Loucy (cell line): ENCODE measurements at regions not wholly inside any gene's neighbourhood (a gene's known extent, or its start where the extent isn't known, plus 50 kb on each side); places are given as distances from the start of the nearest gene placed in this dataset.

Source experiments
- H2AFZ ChIP-seq: fragments of 200-600 bp; sonication (generic); 2 replicates; pipeline ENCODE4 v1.6.0; 2016; ENCODE audit warnings: antibody characterized with exemption, mild to moderate bottlenecking, low read length, moderate library complexity
- H3F3A ChIP-seq: fragments of 200-600 bp; 2 replicates; pipeline ENCODE4 v1.6.0; 2016; ENCODE audit warnings: antibody characterized with exemption, low read depth, mild to moderate bottlenecking
- H3K27me3 ChIP-seq: fragments of 200-600 bp; sonication (generic); 2 replicates; pipeline ENCODE4 v1.6.1; 2014; ENCODE audit warnings: low read length, mild to moderate bottlenecking; ENCODE audit not compliant: insufficient read depth, poor library complexity, severe bottlenecking
- H3K36me3 ChIP-seq: fragments of 200-600 bp; sonication (generic); 2 replicates; pipeline ENCODE4 v1.6.1; 2016; ENCODE audit warnings: low read length; ENCODE audit not compliant: insufficient read depth
- H3K4me1 ChIP-seq: fragments of 200-600 bp; sonication (generic); 2 replicates; pipeline ENCODE4 v1.5.1; 2014; ENCODE audit warnings: low read length, mild to moderate bottlenecking; ENCODE audit not compliant: insufficient read depth, poor library complexity, severe bottlenecking
- H3K4me2 ChIP-seq: fragments of 200-600 bp; sonication (generic); 2 replicates; pipeline ENCODE4 v1.6.0; 2014; ENCODE audit warnings: antibody characterized with exemption, low read length, low read depth, mild to moderate bottlenecking; ENCODE audit not compliant: poor library complexity, severe bottlenecking
- H3K4me3 ChIP-seq: fragments of 200-600 bp; sonication (generic); 2 replicates; pipeline ENCODE4 v1.5.1; 2014; ENCODE audit warnings: low read length, mild to moderate bottlenecking, mixed read lengths; ENCODE audit not compliant: poor library complexity, severe bottlenecking
- H3K79me2 ChIP-seq: fragments of 200-600 bp; sonication (generic); 2 replicates; pipeline ENCODE4 v1.6.1; 2014; ENCODE audit warnings: low read length; ENCODE audit not compliant: insufficient read depth
- H3K9ac ChIP-seq: fragments of 200-600 bp; sonication (generic); 2 replicates; pipeline ENCODE4 v1.6.0; 2014; ENCODE audit warnings: mild to moderate bottlenecking, low read depth, low read length, moderate library complexity; ENCODE audit not compliant: poor library complexity, severe bottlenecking
- H3K9me2 ChIP-seq: fragments of 200-600 bp; sonication (generic); replicated peaks from 2 replicates; pipeline ENCODE4 v1.6.1; 2016; ENCODE audit warnings: low read depth, low read length, mixed read lengths
- H3K9me3 ChIP-seq: fragments of 200-600 bp; sonication (generic); 2 replicates; pipeline ENCODE4 v1.6.1; 2014; ENCODE audit warnings: mild to moderate bottlenecking, antibody characterized with exemption, low read length, low read depth; ENCODE audit not compliant: insufficient read depth
- H4K20me1 ChIP-seq: fragments of 200-600 bp; sonication (generic); 2 replicates; pipeline ENCODE4 v1.6.0; 2014; ENCODE audit warnings: antibody characterized with exemption, low read length, mild to moderate bottlenecking; ENCODE audit not compliant: insufficient read depth, poor library complexity, severe bottlenecking
- CTCF ChIP-seq: fragments of 200-600 bp; sonication (generic); conservative IDR thresholded peaks from 2 replicates; pipeline ENCODE4 v1.5.1; 2014; ENCODE audit warnings: mild to moderate bottlenecking, antibody characterized with exemption, low read length
- EZH2phosphoT487 ChIP-seq: fragments of 200-600 bp; IDR thresholded peaks from 2 replicates; pipeline ENCODE4 v1.6.1; 2018; ENCODE audit warnings: antibody characterized with exemption, mild to moderate bottlenecking, moderate library complexity, borderline replicate concordance

- TF ChIP-seq EZH2phosphoT487, result no peak
- TF ChIP-seq CTCF, result no peak
- H4K20me1 ChIP-seq, result no peaks in the 10 kb centered on the region
- no peaks in the 10 kb centered on the region for H3K79me2 ChIP-seq
- H3K4me3 ChIP-seq, result no peak overlapping the region
- no peak overlapping the region for H2AFZ ChIP-seq
- peaks cover 44% of the 10 kb centered on the region for H3K4me1 ChIP-seq
- no peak overlapping the region for H3K4me2 ChIP-seq
- H3K9me3 ChIP-seq, result no peaks in the 10 kb centered on the region
- H3K9ac ChIP-seq, result no peak overlapping the region
- no peaks in the 10 kb centered on the region for H3F3A ChIP-seq
- H3K27me3 ChIP-seq, result no peaks in the 10 kb centered on the region
- no peaks in the 10 kb centered on the region for H3K9me2 ChIP-seq
- H3K36me3 ChIP-seq, result no peaks in the 10 kb centered on the region
Measured at GRCh38 chr16:86827521-86827920, 249.2 kb downstream of the FOXL1 start.

GRCh38 chr16:86828202-86828601 is 249.9 kb downstream of the FOXL1 start:
- H3K9ac ChIP-seq, result no peak overlapping the region
- no peaks in the 10 kb centered on the region for H3K9me2 ChIP-seq
- no peaks in the 10 kb centered on the region for H3K79me2 ChIP-seq
- H3K4me3 ChIP-seq, result no peak overlapping the region
- no peaks in the 10 kb centered on the region for H3K9me3 ChIP-seq
- peaks cover 37% of the 10 kb centered on the region for H3K4me1 ChIP-seq
- no peak overlapping the region for H3K4me2 ChIP-seq
- no peaks in the 10 kb centered on the region for H3K27me3 ChIP-seq
- H4K20me1 ChIP-seq, result no peaks in the 10 kb centered on the region
- no peak for TF ChIP-seq EZH2phosphoT487
- TF ChIP-seq CTCF, result no peak
- no peaks in the 10 kb centered on the region for H3K36me3 ChIP-seq
- no peaks in the 10 kb centered on the region for H3F3A ChIP-seq
- H2AFZ ChIP-seq, result no peak overlapping the region

GRCh38 chr16:86828653-86829052 is 250.3 kb downstream of the FOXL1 start:
- H3K9me3 ChIP-seq, result no peaks in the 10 kb centered on the region
- H3K36me3 ChIP-seq, result no peaks in the 10 kb centered on the region
- H3K9ac ChIP-seq, result no peak overlapping the region
- H2AFZ ChIP-seq, result no peak overlapping the region
- H4K20me1 ChIP-seq, result no peaks in the 10 kb centered on the region
- H3K79me2 ChIP-seq, result no peaks in the 10 kb centered on the region
- TF ChIP-seq EZH2phosphoT487 (no peak), CTCF (no peak)
- no peak overlapping the region for H3K4me2 ChIP-seq
- no peaks in the 10 kb centered on the region for H3F3A ChIP-seq
- no peaks in the 10 kb centered on the region for H3K9me2 ChIP-seq
- no peak overlapping the region for H3K4me3 ChIP-seq
- no peaks in the 10 kb centered on the region for H3K27me3 ChIP-seq
- H3K4me1 ChIP-seq, result peaks cover 33% of the 10 kb centered on the region
